ENCODE measurements at regions not wholly inside any gene's neighbourhood (a gene's known extent, or its start where the extent isn't known, plus 50 kb on each side); places are given as distances from the start of the nearest gene placed in this dataset.

- TF ChIP-seq MLLT1 (IDR thresholded peaks at IDR 0.05) (peak; percentile 100), SMC3 (IDR thresholded peaks at IDR 0.05; ENCODE audit: borderline replicate concordance, low read length) (peak; percentile 92), ZNF687 (IDR thresholded peaks at IDR 0.05) (no peak), RELB (IDR thresholded peaks at IDR 0.05; ENCODE audit: low read depth) (no peak), SRF (IDR thresholded peaks at IDR 0.05; ENCODE audit: low read depth in 2 of 2, low read length in 2 of 2) (peak; percentile 28 to 97; a peak in 2 of 4 replicates), KLF5 (IDR thresholded peaks at IDR 0.05; ENCODE audit: partially characterized antibody) (no peak), YY1 (IDR thresholded peaks at IDR 0.05; ENCODE audit: low read depth, low read length) (peak; percentile 88), SMARCA5 (IDR thresholded peaks at IDR 0.05) (peak; percentile 79; the same call in 1 of the 2 replicates), CEBPB (IDR thresholded peaks at IDR 0.05; ENCODE audit: borderline replicate concordance in 1 of 2, low read depth in 2 of 2, low read length in 2 of 2) (no peak), MYC (IDR thresholded peaks at IDR 0.05; ENCODE audit: insufficient read depth, insufficient read length, insufficient replicate concordance, low read length, severe bottlenecking) (no peak), DPF2 (IDR thresholded peaks at IDR 0.05) (0 out of 2 replicates have a peak, but pooled peaks have one; percentile 10), WRNIP1 (IDR thresholded peaks at IDR 0.05; ENCODE audit: borderline replicate concordance, low read depth, low read length) (no peak; the same call in 1 of the 2 replicates), NFYA (IDR thresholded peaks at IDR 0.05; ENCODE audit: borderline replicate concordance, low read depth, low read length) (no peak), JUND (IDR thresholded peaks at IDR 0.05; ENCODE audit: low read depth, low read length) (no peak), E2F4 (IDR thresholded peaks at IDR 0.05; ENCODE audit: low read depth, low read length) (no peak), ZNF24 (IDR thresholded peaks at IDR 0.05) (no peak), TCF12 (IDR thresholded peaks at IDR 0.05; ENCODE audit: low read depth, low read length) (no peak), TBL1XR1 (IDR thresholded peaks at IDR 0.05; ENCODE audit: low read depth, low read length) (0 out of 2 replicates have a peak, but pooled peaks have one; percentile 8), IRF4 (IDR thresholded peaks at IDR 0.05; ENCODE audit: low read depth, low read length) (0 out of 2 replicates have a peak, but pooled peaks have one; percentile 50), SUPT20H (IDR thresholded peaks at IDR 0.05; ENCODE audit: borderline replicate concordance, control insufficient read depth, low read depth, low read length) (no peak)
Measured at GRCh38 chr6:137705160-137706082, 161.6 kb upstream of the TNFAIP3 start (continued).
